Left lung (tissue), 4 donors: ENCODE measurements at regions not wholly inside any gene's neighbourhood (a gene's known extent, or its start where the extent isn't known, plus 50 kb on each side); places are given as distances from the start of the nearest gene placed in this dataset.
A peak's percentile ranks its signal among the peaks of the same experiment; 100 is the strongest.

ENCODE experiments used
- ATAC-seq: fragments of 200-7000 bp; cut with Tn5 transposase; one replicate; pipeline ENCODE4 v1.9.1; 2020; ENCODE audit warnings: moderate library complexity
- DNase-seq, 4 donors: peaks; one replicate each; pipeline ENCODE4 v3.0.0-alpha.2; 2013 to 2020
- H3K27ac ChIP-seq, 2 donors: fragments of 200-600 bp; sonication (generic) in 1 of 2; one replicate each; pipeline versions ENCODE4 v1.5.0 to v1.8.0; 2020 to 2021
- H3K27me3 ChIP-seq, 2 donors: fragments of 200-600 bp; sonication (generic) in 1 of 2; one replicate each; pipeline versions ENCODE4 v1.5.0 to v1.8.0; 2020 to 2021
- H3K36me3 ChIP-seq, 2 donors: fragments of 200-600 bp; sonication (generic) in 1 of 2; one replicate each; pipeline versions ENCODE4 v1.5.0 to v1.8.0; 2020 to 2021
- H3K4me1 ChIP-seq, 2 donors: fragments of 200-600 bp; one replicate each; pipeline ENCODE4 v1.8.0; 2021
- H3K4me3 ChIP-seq, 2 donors: fragments of 200-600 bp; sonication (generic) in 1 of 2; one replicate each; pipeline versions ENCODE4 v1.5.0 to v1.8.0; 2020 to 2021; ENCODE audit warnings: mild to moderate bottlenecking in 1 of 2
- H3K9me3 ChIP-seq, 2 donors: fragments of 200-600 bp; sonication (generic) in 1 of 2; one replicate each; pipeline versions ENCODE4 v1.5.0 to v1.8.0; 2020 to 2021
- CTCF ChIP-seq, 2 donors: fragments of 200-600 bp; sonication (generic) in 1 of 2; IDR thresholded peaks; one replicate each; pipeline versions ENCODE4 v1.5.0 to v1.8.0; 2021; ENCODE audit warnings: antibody characterized with exemption in 2 of 2
- intact Hi-C, 2 donors: fragments of 100-400 bp; cut with DNase I; formaldehyde crosslinking; loops; one replicate each; pipeline versions ENCODE4 v1.11.2 to v1.14.2; 2022
- donor health status: DM: no; HTN: yes; CAD: no.
- donor health status: DM: no; HTN: no; CAD: no.

GRCh38 chrY:21169821-21170220 is 341.3 kb upstream of the RBMY1B start:
- ATAC-seq (no peak), DNase-seq (no peak)
- Histone ChIP-seq H3K4me3 (no peak overlapping the region), H3K4me1 (no peaks in the 10 kb centered on the region), H3K27ac (no peak overlapping the region), H3K36me3 (no peaks in the 10 kb centered on the region), H3K27me3 (no peaks in the 10 kb centered on the region), H3K9me3 (peaks cover 0 to 2% of the 10 kb centered on the region in 2 donors)
- intact Hi-C loops, result no loop called here
- TF ChIP-seq CTCF (IDR thresholded peaks at IDR 0.05), result no peak

GRCh38 chrY:21174697-21175463 is 336.3 kb upstream of the RBMY1B start:
- Histone ChIP-seq H3K9me3 (no peaks in the 10 kb centered on the region), H3K4me1 (no peaks in the 10 kb centered on the region), H3K27ac (peak overlapping the region in 1 of 2 donors; percentile 86), H3K36me3 (no peaks in the 10 kb centered on the region), H3K4me3 (no peak overlapping the region), H3K27me3 (no peaks in the 10 kb centered on the region)
- peak in 1 of 4 donors; percentile 16 for DNase-seq
- no peak for TF ChIP-seq CTCF (IDR thresholded peaks at IDR 0.05)
- intact Hi-C loops, result no loop called here
- ATAC-seq, result no peak

- Histone ChIP-seq H3K4me1 (no peaks in the 10 kb centered on the region), H3K9me3 (no peaks in the 10 kb centered on the region), H3K27me3 (no peaks in the 10 kb centered on the region), H3K27ac (peak overlapping the region in 1 of 2 donors; percentile 86), H3K36me3 (no peaks in the 10 kb centered on the region), H3K4me3 (no peak overlapping the region)
- ATAC-seq (no peak), DNase-seq (no peak)
- intact Hi-C loops, result no loop called here
- TF ChIP-seq CTCF (IDR thresholded peaks at IDR 0.05), result no peak
These were observed 335.6 kb upstream of the RBMY1B start for GRCh38 chrY:21175505-21175904.

GRCh38 chrY:21177306-21177800 is 333.8 kb upstream of the RBMY1B start:
- no peak for TF ChIP-seq CTCF (IDR thresholded peaks at IDR 0.05)
- no peaks in the 10 kb centered on the region for H3K4me1 ChIP-seq
- H3K27me3 ChIP-seq, result no peaks in the 10 kb centered on the region
- H3K36me3 ChIP-seq, result no peaks in the 10 kb centered on the region
- H3K27ac ChIP-seq, result peak overlapping the region in 1 of 2 donors; percentile 86
- DNase-seq (no peak), ATAC-seq (no peak)
- intact Hi-C loops, result no loop called here
- H3K9me3 ChIP-seq, result no peaks in the 10 kb centered on the region
- H3K4me3 ChIP-seq, result no peak overlapping the region

- ATAC-seq, result no peak
- TF ChIP-seq CTCF (IDR thresholded peaks at IDR 0.05), result no peak
These were observed 332.9 kb upstream of the RBMY1B start for GRCh38 chrY:21178281-21178680.

More at GRCh38 chrY:21178281-21178680, 332.9 kb upstream of the RBMY1B start:
- Histone ChIP-seq H3K27me3 (no peaks in the 10 kb centered on the region), H3K4me1 (no peaks in the 10 kb centered on the region), H3K4me3 (no peak overlapping the region), H3K27ac (no peak overlapping the region), H3K36me3 (no peaks in the 10 kb centered on the region), H3K9me3 (no peaks in the 10 kb centered on the region)
- intact Hi-C loops, result no loop called here
- DNase-seq, result no peak
